TTC549 (cell line): ENCODE measurements at regions not wholly inside any gene's neighbourhood (a gene's known extent, or its start where the extent isn't known, plus 50 kb on each side); places are given as distances from the start of the nearest gene placed in this dataset.

Experiments used
- FAIRE-seq: peaks from 2 replicates; lab custom pipeline; 2012; peaks lifted over from hg19 to GRCh38; lab: Jason Lieb, UNC

DNA sequence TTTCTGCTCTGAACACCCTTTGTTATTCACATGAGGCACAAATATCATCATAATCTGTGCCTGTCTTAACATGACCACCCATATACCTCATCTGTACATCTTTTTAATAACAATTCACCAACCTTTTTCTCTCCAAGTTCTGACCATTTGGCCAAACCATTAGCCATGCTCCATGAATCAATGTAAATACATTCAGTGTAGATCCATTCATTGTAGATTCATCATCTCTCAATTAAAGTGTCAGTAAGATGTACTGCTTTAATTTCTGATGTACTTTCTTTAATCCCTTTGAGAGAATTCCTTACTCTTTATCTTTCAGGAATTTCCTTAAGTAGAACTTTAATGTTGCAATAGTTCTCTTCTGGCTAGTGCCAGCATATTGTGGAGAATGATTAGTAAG, 126.2 kb upstream of the LRRC7 start:
- no peak for FAIRE-seq

DNA sequence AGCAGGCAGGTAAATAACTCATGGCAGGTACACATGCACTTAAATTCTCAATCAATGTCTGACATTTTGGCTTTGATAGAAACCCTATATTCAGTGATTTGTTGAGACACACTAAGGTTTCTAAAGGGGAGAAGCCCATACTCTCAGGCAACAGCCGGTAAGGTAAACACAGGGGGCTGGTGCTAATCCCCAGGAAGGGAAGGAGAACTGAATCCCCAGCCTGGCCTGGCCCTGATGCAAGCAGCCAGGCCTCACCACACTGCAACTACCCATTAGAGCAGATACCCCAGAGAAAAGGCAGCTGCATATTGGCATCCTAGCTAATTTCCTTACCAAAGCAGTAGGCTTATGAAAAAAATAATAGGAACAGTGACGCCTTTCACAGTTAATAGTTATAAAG, 116.5 kb upstream of the LRRC7 start:
- FAIRE-seq, result no peak

- no peak for FAIRE-seq
These were observed 112.0 kb upstream of the LRRC7 start for GRCh38 chr1:69455718-69456117.

GRCh38 chr1:69459244-69459643, 108.5 kb upstream of the LRRC7 start:
- FAIRE-seq, result no peak

GRCh38 chr1:69475021-69475420, 92.7 kb upstream of the LRRC7 start:
- no peak for FAIRE-seq

- FAIRE-seq, result no peak
These were observed 88.0 kb upstream of the LRRC7 start for GRCh38 chr1:69479734-69480133.

DNA sequence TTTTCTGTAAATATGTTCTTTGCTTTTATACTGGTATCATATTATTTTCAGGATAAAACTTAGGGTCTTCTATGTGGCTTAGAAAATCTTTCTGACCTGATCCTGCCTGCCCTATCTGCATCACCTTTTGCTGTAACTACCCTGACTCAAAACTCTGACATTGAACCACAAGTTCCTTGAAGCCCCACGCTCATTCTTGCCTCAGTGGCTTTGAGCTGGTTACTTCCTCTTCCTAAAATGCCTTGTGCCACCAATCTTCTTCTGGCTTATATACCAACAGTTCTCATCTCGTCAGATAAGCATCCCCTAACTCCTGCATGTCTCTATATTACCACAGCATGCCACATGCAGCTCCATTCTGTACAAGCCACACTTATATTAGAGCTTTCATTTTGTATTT, 84.5 kb upstream of the LRRC7 start:
- FAIRE-seq, result no peak

GRCh38 chr1:69485616-69486015, 82.1 kb upstream of the LRRC7 start:
- no peak for FAIRE-seq

DNA sequence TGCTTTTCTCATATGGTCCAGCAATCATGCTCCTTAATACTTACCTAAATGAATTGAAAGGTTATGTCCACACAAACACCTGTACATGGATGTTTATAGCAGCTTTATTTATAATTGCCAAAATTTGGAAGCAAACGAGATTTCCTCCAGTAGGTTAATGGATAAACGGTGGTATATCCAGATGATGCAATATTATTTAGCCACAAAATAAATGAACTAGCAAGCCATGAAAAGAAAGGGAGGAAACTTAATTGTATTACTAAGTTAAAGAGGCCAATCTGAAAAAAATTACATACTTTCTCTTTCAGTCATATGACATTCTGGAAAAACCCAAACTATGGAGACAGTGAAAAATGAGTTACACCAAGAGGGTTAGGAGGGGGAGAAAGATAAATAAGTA, 76.3 kb upstream of the LRRC7 start:
- FAIRE-seq, result no peak

- FAIRE-seq, result no peak
These were observed 75.4 kb upstream of the LRRC7 start for GRCh38 chr1:69492286-69492685.

GRCh38 chr1:69494221-69494620, 73.5 kb upstream of the LRRC7 start:
- FAIRE-seq, result no peak

DNA sequence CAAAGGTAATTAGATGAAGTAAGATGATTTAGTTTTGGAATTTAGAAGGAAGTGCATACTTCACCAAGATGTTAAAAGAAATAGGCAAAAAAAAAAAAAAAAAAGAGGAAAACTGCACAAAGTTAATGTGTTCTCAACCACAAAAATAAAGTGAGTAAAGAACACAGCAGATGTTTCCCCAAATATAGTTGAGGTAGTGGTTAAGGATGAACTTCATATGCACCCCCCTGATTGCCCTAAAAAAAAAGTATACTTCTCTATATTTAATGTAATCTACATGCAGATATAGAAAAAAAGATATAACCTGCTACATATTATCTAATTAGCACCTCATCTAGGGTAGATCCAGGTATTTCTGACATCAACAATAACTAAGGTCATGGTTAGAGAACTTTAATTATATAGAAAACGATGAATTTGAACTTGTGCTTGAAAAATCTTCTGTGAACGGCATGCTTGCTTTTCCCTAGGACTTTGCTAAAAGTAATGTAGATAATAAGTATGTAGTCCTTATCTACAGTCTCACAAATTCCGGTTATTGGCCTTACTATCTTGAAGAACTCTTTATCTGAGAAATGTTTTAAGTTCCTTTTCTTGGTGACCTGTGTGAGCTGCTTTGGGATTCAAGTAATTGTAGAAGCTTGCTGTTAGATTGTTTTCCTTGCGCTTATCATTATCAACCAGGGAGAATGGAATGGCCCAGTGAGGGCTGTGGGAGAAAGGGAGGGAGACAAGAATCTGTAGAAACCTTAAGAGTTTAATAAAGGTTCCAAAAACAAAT, 70.1 kb upstream of the LRRC7 start:
- FAIRE-seq, result no peak

DNA sequence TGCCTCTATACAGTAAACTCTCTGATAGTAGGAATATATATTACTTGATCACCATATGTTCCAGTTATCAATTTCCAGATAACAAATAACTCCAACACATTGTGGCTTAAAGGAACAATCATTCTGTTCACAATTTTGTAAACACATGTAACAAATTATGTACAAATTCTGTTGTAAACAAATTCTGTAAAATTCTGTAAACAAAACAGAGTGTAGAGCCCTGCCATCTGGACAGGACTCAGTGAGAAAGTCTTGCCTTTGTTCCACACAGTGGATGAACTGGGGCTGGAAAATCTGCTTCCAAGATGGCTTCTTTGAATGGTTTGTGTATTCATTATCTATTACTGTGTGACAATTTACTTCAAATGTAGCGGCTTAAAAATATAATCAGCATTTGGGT, 69.0 kb upstream of the LRRC7 start:
- FAIRE-seq, result no peak

DNA sequence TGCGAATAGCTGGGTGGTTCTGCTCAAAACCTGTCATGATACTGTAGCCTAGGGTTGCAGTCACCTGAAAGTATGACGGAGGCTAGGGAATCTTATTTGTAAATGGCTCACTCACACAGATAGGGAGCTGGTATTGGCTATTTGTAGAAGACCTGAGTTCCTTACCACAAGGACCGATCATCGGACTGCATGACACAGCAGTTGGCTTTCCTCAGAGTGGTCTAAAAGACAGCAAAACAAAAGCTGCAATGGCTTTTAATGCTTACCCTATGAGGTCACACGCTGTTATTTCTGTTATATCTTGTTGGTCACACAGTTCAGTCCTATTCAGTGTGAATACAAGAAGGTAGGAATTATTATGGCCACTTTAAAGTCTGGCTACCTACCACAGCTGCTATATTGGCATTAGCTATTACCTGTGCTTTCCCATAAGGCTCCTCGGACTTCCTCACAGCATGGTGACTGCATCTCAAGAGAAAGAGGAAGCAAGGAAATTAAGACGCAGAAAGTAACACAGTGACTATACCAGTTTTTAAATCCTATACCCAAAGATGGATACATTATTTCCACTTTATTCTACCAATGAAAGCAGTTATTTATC, 68.4 kb upstream of the LRRC7 start:
- no peak for FAIRE-seq

GRCh38 chr1:69502991-69503390, 64.7 kb upstream of the LRRC7 start:
- no peak for FAIRE-seq

DNA sequence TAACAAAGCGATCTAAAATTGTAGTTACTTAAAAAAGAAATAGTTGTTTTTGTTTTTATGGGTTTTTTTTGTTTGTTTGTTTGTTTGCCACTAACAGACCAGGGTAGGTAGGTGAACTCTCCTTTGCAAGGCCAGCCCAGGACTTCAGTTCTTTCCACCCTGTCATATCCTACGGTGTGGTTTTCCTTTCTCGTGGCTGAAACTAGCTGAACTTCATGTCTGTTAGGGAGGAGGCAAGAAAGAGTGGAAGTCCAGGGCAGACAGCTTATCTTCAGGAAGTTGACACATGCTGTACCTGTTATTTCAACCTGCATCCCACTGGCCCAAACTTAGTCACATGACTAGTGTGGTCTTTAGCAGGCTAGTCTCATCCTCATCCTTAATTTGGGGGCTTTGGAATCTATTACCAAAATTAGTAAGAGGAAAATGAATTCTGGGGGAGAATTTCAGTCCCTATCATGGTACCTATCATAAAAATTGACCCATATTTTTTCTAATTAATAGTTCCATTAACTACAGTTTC, 62.9 kb upstream of the LRRC7 start:
- no peak for FAIRE-seq

DNA sequence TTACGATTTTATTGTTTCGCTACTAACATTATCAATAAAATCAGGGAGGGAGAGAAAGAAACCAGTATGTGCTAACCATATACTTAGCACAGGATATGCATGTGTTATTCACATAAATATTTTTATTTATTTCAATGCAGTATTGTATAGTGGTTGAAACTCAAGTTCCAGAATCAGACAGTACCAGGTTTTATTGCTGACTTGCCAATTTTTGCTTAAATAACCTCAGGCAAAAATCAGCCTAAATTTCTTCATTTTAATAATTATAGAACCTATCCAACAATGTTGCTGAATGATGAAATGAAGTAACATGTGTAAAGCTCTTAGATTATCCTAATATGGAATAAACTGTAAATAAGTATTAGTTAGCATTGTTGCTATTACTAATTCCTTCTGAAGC, 61.4 kb upstream of the LRRC7 start:
- FAIRE-seq, result no peak

GRCh38 chr1:69506721-69507120, 61.0 kb upstream of the LRRC7 start:
- no peak for FAIRE-seq

GRCh38 chr1:69510026-69510425, 57.7 kb upstream of the LRRC7 start:
- FAIRE-seq, result no peak

GRCh38 chr1:69511426-69512192, 56.1 kb upstream of the LRRC7 start:
- FAIRE-seq, result no peak

- FAIRE-seq, result no peak
These were observed 54.1 kb upstream of the LRRC7 start for GRCh38 chr1:69513601-69514000.
